CD14-positive monocyte (primary cell): ENCODE measurements at regions not wholly inside any gene's neighbourhood (a gene's known extent, or its start where the extent isn't known, plus 50 kb on each side); places are given as distances from the start of the nearest gene placed in this dataset.

Source experiments
- DNase-seq, 3 donors: peaks; one replicate each; pipeline ENCODE4 v3.0.0-alpha.2; 2011 to 2022
- H2AFZ ChIP-seq: 2 replicates; pipeline ENCODE4 v1.6.0; 2012; ENCODE audit warnings: mild to moderate bottlenecking, low read depth, low read length, inconsistent platforms; ENCODE audit not compliant: insufficient read depth, poor library complexity, severe bottlenecking
- H3K27ac ChIP-seq, 2 donors: 1 replicate in 1 of 2; 2 replicates in 1 of 2; pipeline ENCODE4 v1.5.1; 2012 to 2013; ENCODE audit warnings: low read length in 2 of 2, control low read depth in 1 of 2, inconsistent platforms in 1 of 2, low read depth in 1 of 2, mild to moderate bottlenecking in 1 of 2
- H3K27me3 ChIP-seq, 2 donors: one replicate each; pipeline versions ENCODE4 v1.6.0 to v1.6.1; 2011 to 2013; ENCODE audit warnings: low read length in 2 of 2; ENCODE audit not compliant: control insufficient read depth in 2 of 2, insufficient read depth in 2 of 2
- H3K36me3 ChIP-seq, 2 donors: replicated peaks in 1 of 2; 1 replicate in 1 of 2; 2 replicates in 1 of 2; pipeline versions ENCODE4 v1.5.1 to v1.6.1; 2012 to 2013; ENCODE audit warnings: low read length in 2 of 2, control low read depth in 1 of 2, inconsistent platforms in 1 of 2, mild to moderate bottlenecking in 1 of 2; ENCODE audit not compliant: insufficient read depth in 2 of 2, control insufficient read depth in 1 of 2
- H3K4me1 ChIP-seq, 2 donors: 1 replicate in 1 of 2; 2 replicates in 1 of 2; pipeline versions ENCODE4 v1.5.1 to v1.6.1; 2012 to 2013; ENCODE audit warnings: low read length in 2 of 2, control low read depth in 1 of 2, inconsistent platforms in 1 of 2, mild to moderate bottlenecking in 1 of 2, moderate library complexity in 1 of 2; ENCODE audit not compliant: insufficient read depth in 2 of 2, control insufficient read depth in 1 of 2
- H3K4me2 ChIP-seq: replicated peaks from 2 replicates; pipeline ENCODE3; 2012; ENCODE audit warnings: low read length, moderate library complexity, mild to moderate bottlenecking; ENCODE audit not compliant: poor library complexity, severe bottlenecking; ENCODE audit errors: extremely low read depth
- H3K4me3 ChIP-seq, 3 experiments: fragments of 200-600 bp in 1 of 3; sonication (generic) in 1 of 3; replicated peaks in 1 of 3; 1 replicate in 2 of 3; 2 replicates in 1 of 3; pipeline ENCODE4 v1.5.1; 2011 to 2013; ENCODE audit warnings: low read length in 3 of 3, mild to moderate bottlenecking in 3 of 3, control low read depth in 2 of 3, low read depth in 2 of 3, inconsistent platforms in 1 of 3, moderate library complexity in 1 of 3
- H3K79me2 ChIP-seq: 2 replicates; pipeline ENCODE4 v1.6.0; 2012; ENCODE audit warnings: mild to moderate bottlenecking, control low read depth, inconsistent platforms, low read length, moderate library complexity; ENCODE audit not compliant: insufficient read depth
- H3K9ac ChIP-seq: 2 replicates; pipeline ENCODE4 v1.6.0; 2017; ENCODE audit warnings: low read length, mild to moderate bottlenecking; ENCODE audit not compliant: insufficient read depth, poor library complexity, severe bottlenecking
- H3K9me3 ChIP-seq, 2 donors: replicated peaks in 1 of 2; 1 replicate in 1 of 2; 2 replicates in 1 of 2; pipeline versions ENCODE4 v1.5.1 to v1.6.1; 2012 to 2013; ENCODE audit warnings: low read length in 2 of 2, control low read depth in 1 of 2; ENCODE audit not compliant: control insufficient read depth in 1 of 2, insufficient read depth in 1 of 2
- H4K20me1 ChIP-seq: 2 replicates; pipeline ENCODE4 v1.6.0; 2012; ENCODE audit warnings: mild to moderate bottlenecking, low read length, control low read depth, moderate library complexity; ENCODE audit not compliant: insufficient read depth
- H3K27ac Mint-ChIP-seq, 7 donors: one replicate each; pipeline ENCODE4 v1.8.0; 2020; ENCODE audit warnings: mild to moderate bottlenecking in 7 of 7, mixed read lengths in 7 of 7, moderate library complexity in 6 of 7, inconsistent platforms in 2 of 7
- H3K27me3 Mint-ChIP-seq, 3 donors: one replicate each; pipeline ENCODE4 v1.8.0; 2021 to 2022; ENCODE audit warnings: low read depth in 3 of 3, mild to moderate bottlenecking in 3 of 3, mixed read lengths in 3 of 3, moderate library complexity in 3 of 3, inconsistent platforms in 1 of 3
- H3K36me3 Mint-ChIP-seq, 2 donors: one replicate each; pipeline ENCODE4 v1.8.0; 2020; ENCODE audit warnings: mixed read lengths in 2 of 2, inconsistent platforms in 1 of 2, mild to moderate bottlenecking in 1 of 2
- H3K4me1 Mint-ChIP-seq: one replicate; pipeline ENCODE4 v1.8.0; 2020; ENCODE audit warnings: mild to moderate bottlenecking, mixed read lengths
- H3K4me3 Mint-ChIP-seq, 2 donors: one replicate each; pipeline ENCODE4 v1.8.0; 2020; ENCODE audit warnings: mild to moderate bottlenecking in 2 of 2, mixed read lengths in 2 of 2, moderate library complexity in 1 of 2
- H3K9me3 Mint-ChIP-seq, 7 donors: one replicate each; pipeline ENCODE4 v1.8.0; 2020 to 2022; ENCODE audit warnings: mixed read lengths in 7 of 7, mild to moderate bottlenecking in 6 of 7, moderate library complexity in 6 of 7, inconsistent platforms in 2 of 7
- CTCF ChIP-seq: fragments of 200-600 bp; IDR thresholded peaks from one replicate; pipeline ENCODE4 v1.8.0; 2022; ENCODE audit warnings: antibody characterized with exemption, mild to moderate bottlenecking
- WGBS: methylation state at CpG from one replicate; pipeline ENCODE4 v1.1.5; 2013; ENCODE audit warnings: missing lambda C conversion rate; ENCODE audit not compliant: insufficient coverage; 5-methylcytosine and 5-hydroxymethylcytosine counted together
- intact Hi-C, 2 donors: fragments of 100-400 bp; cut with micrococcal nuclease; formaldehyde crosslinking; loops; one replicate each; pipeline versions ENCODE4 v1.15.0 to v1.15.1; 2023

GRCh38 chr7:51785171-51785570, 468.6 kb upstream of the COBL start:
- Histone ChIP-seq H3K9me3 (peaks cover 0 to 5% of the 10 kb centered on the region in 2 donors), H2AFZ (no peak overlapping the region), H3K9ac (no peak overlapping the region), H3K4me2 (no peak overlapping the region), H3K36me3 (no peaks in the 10 kb centered on the region), H3K4me3 (no peak overlapping the region), H3K27ac (no peak overlapping the region), H3K27me3 (no peaks in the 10 kb centered on the region), H3K4me1 (no peaks in the 10 kb centered on the region), H4K20me1 (no peaks in the 10 kb centered on the region), H3K79me2 (no peaks in the 10 kb centered on the region)
- Mint-ChIP-seq H3K36me3 (no peaks in the 10 kb centered on the region), H3K9me3 (peaks cover 2 to 11% (median 7%) of the 10 kb centered on the region in 7 donors), H3K27me3 (peaks cover 0 to 2% (median 1%) of the 10 kb centered on the region in 3 donors), H3K27ac (no peak overlapping the region), H3K4me3 (no peak overlapping the region), H3K4me1 (no peaks in the 10 kb centered on the region)
- no peak for TF ChIP-seq CTCF
- WGBS = no CpG with 5 or more reads among the region's 4 CpGs
- no peak for DNase-seq
- intact Hi-C loops = no loop called here

GRCh38 chr7:51783241-51783640, 466.6 kb upstream of the COBL start:
- intact Hi-C loops = no loop called here
- Histone ChIP-seq H3K79me2 (no peaks in the 10 kb centered on the region), H3K27ac (no peak overlapping the region), H4K20me1 (no peaks in the 10 kb centered on the region), H2AFZ (no peak overlapping the region), H3K36me3 (no peaks in the 10 kb centered on the region), H3K9ac (no peak overlapping the region), H3K27me3 (no peaks in the 10 kb centered on the region), H3K9me3 (peaks cover 6 to 11% of the 10 kb centered on the region in 2 donors), H3K4me2 (no peak overlapping the region), H3K4me3 (no peak overlapping the region), H3K4me1 (no peaks in the 10 kb centered on the region)
- no peak overlapping the region for H3K4me3 Mint-ChIP-seq
- H3K27me3 Mint-ChIP-seq = peaks cover 0 to 1% (median 0%) of the 10 kb centered on the region in 3 donors
- no CpG with 5 or more reads among the region's 2 CpGs for WGBS
- no peak overlapping the region for H3K27ac Mint-ChIP-seq
- peaks cover 2 to 9% (median 7%) of the 10 kb centered on the region in 7 donors for H3K9me3 Mint-ChIP-seq
- no peak for DNase-seq
- no peak for TF ChIP-seq CTCF
- no peaks in the 10 kb centered on the region for H3K36me3 Mint-ChIP-seq
- H3K4me1 Mint-ChIP-seq = no peaks in the 10 kb centered on the region
